HEK293 (cell line): ENCODE measurements at regions not wholly inside any gene's neighbourhood (a gene's known extent, or its start where the extent isn't known, plus 50 kb on each side); places are given as distances from the start of the nearest gene placed in this dataset.

Source experiments
- CTCF ChIA-PET: fragments of 350-600 bp; formaldehyde crosslinking; extraction: SDS; loops from one replicate; lab custom pipeline; 2021; ENCODE audit warnings: antibody characterized with exemption; lab: Yijun Ruan, JAX
- POLR2A ChIA-PET: fragments of 300-600 bp; formaldehyde crosslinking; extraction: SDS; loops from one replicate; lab custom pipeline; 2020; ENCODE audit warnings: antibody characterized with exemption, inconsistent platforms; lab: Yijun Ruan, JAX
- H3K27ac ChIP-seq: fragments of 200-500 bp; sonication (Bioruptor generic); 2 replicates; pipeline ENCODE4 v1.5.1; 2014; ENCODE audit warnings: low read depth, low read length, control low read depth, inconsistent platforms; ENCODE audit errors: extremely low read depth
- H3K36me3 ChIP-seq, 2 experiments: fragments of 200-500 bp in 1 of 2; sonication (Bioruptor generic) in 1 of 2; 1 replicate in 1 of 2; 2 replicates in 1 of 2; pipeline ENCODE4 v1.5.1; 2014 to 2017; ENCODE audit warnings: inconsistent platforms in 2 of 2, low read length in 2 of 2; ENCODE audit not compliant: control insufficient read depth in 2 of 2, insufficient read depth in 1 of 2
- H3K4me1 ChIP-seq: fragments of 200-500 bp; sonication (Bioruptor generic); 2 replicates; pipeline ENCODE4 v1.5.1; 2014; ENCODE audit warnings: mild to moderate bottlenecking, low read length, inconsistent platforms; ENCODE audit not compliant: control insufficient read depth, insufficient read depth
- H3K4me3 ChIP-seq: 2 replicates; pipeline ENCODE4 v1.5.1; 2011; ENCODE audit warnings: low read depth, mild to moderate bottlenecking, control low read depth, low read length, moderate library complexity
- H3K9me3 ChIP-seq: fragments of 200-500 bp; sonication (Bioruptor generic); 2 replicates; pipeline ENCODE4 v1.5.1; 2014; ENCODE audit warnings: low read depth, low read length, inconsistent platforms; ENCODE audit not compliant: control insufficient read depth, insufficient read depth
- EGR2 ChIP-seq: fragments of 450-650 bp; formaldehyde crosslinking; IDR thresholded peaks from 2 replicates; pipeline ENCODE4 v1.5.1; 2016; ENCODE audit warnings: low read depth, missing biosample characterization, missing genetic modification characterization
- OVOL3 ChIP-seq: fragments of 450-650 bp; formaldehyde crosslinking; IDR thresholded peaks from 2 replicates; pipeline ENCODE4 v1.5.1; 2016; ENCODE audit warnings: missing biosample characterization, missing genetic modification characterization
- SALL2 ChIP-seq: fragments of 450-650 bp; formaldehyde crosslinking; IDR thresholded peaks from 2 replicates; pipeline ENCODE4 v1.5.0; 2017; ENCODE audit warnings: missing biosample characterization, mild to moderate bottlenecking, missing genetic modification characterization, borderline replicate concordance
- SP7 ChIP-seq: fragments of 450-650 bp; formaldehyde crosslinking; IDR thresholded peaks from 2 replicates; pipeline ENCODE4 v1.5.1; 2016; ENCODE audit warnings: missing biosample characterization, missing genetic modification characterization
- ZNF174 ChIP-seq: fragments of 450-650 bp; formaldehyde crosslinking; IDR thresholded peaks from 2 replicates; pipeline ENCODE4 v1.5.0; 2017; ENCODE audit warnings: missing biosample characterization, mild to moderate bottlenecking, missing genetic modification characterization
- ZNF19 ChIP-seq: fragments of 450-650 bp; formaldehyde crosslinking; IDR thresholded peaks from 2 replicates; pipeline ENCODE4; 2016; ENCODE audit warnings: missing biosample characterization, missing genetic modification characterization, low read depth
- ZNF423 ChIP-seq: fragments of 450-650 bp; formaldehyde crosslinking; IDR thresholded peaks from 2 replicates; pipeline ENCODE4 v1.5.1; 2016; ENCODE audit warnings: missing biosample characterization, missing genetic modification characterization
- ZNF560 ChIP-seq: fragments of 450-650 bp; formaldehyde crosslinking; IDR thresholded peaks from 2 replicates; pipeline ENCODE4 v1.5.1; 2017; ENCODE audit warnings: missing biosample characterization, missing genetic modification characterization, borderline replicate concordance
- ZNF561 ChIP-seq: fragments of 450-650 bp; IDR thresholded peaks from 2 replicates; pipeline ENCODE4 v1.5.1; 2018; ENCODE audit warnings: missing biosample characterization, missing genetic modification characterization, borderline replicate concordance
- ZNF654 ChIP-seq: fragments of 450-650 bp; formaldehyde crosslinking; IDR thresholded peaks from 2 replicates; pipeline ENCODE4 v1.5.1; 2016; ENCODE audit warnings: low read depth, missing biosample characterization, missing genetic modification characterization
- ZNF660 ChIP-seq: fragments of 450-650 bp; IDR thresholded peaks from 2 replicates; pipeline ENCODE4 v1.5.1; 2018; ENCODE audit warnings: missing biosample characterization, mild to moderate bottlenecking, missing genetic modification characterization
- ZNF76 ChIP-seq: fragments of 450-650 bp; formaldehyde crosslinking; IDR thresholded peaks from 2 replicates; pipeline ENCODE4; 2016; ENCODE audit warnings: low read depth, missing biosample characterization, missing genetic modification characterization, borderline replicate concordance
- TF ChIP-seq, protein P1 (sequence below): fragments of 450-650 bp; formaldehyde crosslinking; conservative IDR thresholded peaks from 2 replicates; pipeline ENCODE4 v1.5.1; 2016; ENCODE audit warnings: low read depth, missing biosample characterization, missing genetic modification characterization
- TF ChIP-seq, protein P2 (sequence below): fragments of 450-650 bp; formaldehyde crosslinking; IDR thresholded peaks from 2 replicates; pipeline ENCODE4 v1.5.1; 2016; ENCODE audit warnings: missing biosample characterization, missing genetic modification characterization
- TF ChIP-seq, protein P3 (sequence below): sonication (generic); formaldehyde crosslinking; IDR thresholded peaks from 2 replicates; pipeline ENCODE4 v1.8.1; 2022; ENCODE audit warnings: mild to moderate bottlenecking, moderate library complexity, missing genetic modification reagents
- TF ChIP-seq, protein P4 (sequence below): fragments of 450-650 bp; formaldehyde crosslinking; IDR thresholded peaks from 2 replicates; pipeline ENCODE4 v1.5.1; 2016; ENCODE audit warnings: missing biosample characterization, missing genetic modification characterization
- TF ChIP-seq, protein P5 (sequence below): fragments of 450-650 bp; formaldehyde crosslinking; IDR thresholded peaks from 2 replicates; pipeline ENCODE4 v1.5.1; 2016; ENCODE audit warnings: missing biosample characterization, missing genetic modification characterization

DNA sequence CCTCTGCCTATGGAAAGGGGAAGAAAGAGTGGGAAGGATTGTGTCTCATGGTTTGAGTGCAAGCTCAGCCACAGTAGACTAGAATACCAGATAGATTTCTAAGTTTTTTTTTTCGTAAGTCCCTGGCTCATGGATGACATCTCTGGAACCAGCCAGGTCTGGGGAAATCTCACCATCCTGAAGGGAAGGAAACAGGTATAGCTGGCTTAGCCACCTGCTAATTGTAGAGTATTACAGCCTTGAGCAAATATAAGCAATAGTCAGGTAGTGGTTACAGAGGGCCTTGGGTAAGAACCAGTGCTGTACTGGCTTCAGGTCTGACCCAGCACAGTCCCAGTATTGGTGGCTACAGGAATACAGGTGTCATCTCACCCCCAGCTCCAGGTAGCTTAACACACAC is 500.9 kb upstream of the PRMT6 start:
- POLR2A ChIA-PET = no interaction called here
- no peaks in the 10 kb centered on the region for H3K4me1 ChIP-seq
- TF ChIP-seq, protein P1, sequence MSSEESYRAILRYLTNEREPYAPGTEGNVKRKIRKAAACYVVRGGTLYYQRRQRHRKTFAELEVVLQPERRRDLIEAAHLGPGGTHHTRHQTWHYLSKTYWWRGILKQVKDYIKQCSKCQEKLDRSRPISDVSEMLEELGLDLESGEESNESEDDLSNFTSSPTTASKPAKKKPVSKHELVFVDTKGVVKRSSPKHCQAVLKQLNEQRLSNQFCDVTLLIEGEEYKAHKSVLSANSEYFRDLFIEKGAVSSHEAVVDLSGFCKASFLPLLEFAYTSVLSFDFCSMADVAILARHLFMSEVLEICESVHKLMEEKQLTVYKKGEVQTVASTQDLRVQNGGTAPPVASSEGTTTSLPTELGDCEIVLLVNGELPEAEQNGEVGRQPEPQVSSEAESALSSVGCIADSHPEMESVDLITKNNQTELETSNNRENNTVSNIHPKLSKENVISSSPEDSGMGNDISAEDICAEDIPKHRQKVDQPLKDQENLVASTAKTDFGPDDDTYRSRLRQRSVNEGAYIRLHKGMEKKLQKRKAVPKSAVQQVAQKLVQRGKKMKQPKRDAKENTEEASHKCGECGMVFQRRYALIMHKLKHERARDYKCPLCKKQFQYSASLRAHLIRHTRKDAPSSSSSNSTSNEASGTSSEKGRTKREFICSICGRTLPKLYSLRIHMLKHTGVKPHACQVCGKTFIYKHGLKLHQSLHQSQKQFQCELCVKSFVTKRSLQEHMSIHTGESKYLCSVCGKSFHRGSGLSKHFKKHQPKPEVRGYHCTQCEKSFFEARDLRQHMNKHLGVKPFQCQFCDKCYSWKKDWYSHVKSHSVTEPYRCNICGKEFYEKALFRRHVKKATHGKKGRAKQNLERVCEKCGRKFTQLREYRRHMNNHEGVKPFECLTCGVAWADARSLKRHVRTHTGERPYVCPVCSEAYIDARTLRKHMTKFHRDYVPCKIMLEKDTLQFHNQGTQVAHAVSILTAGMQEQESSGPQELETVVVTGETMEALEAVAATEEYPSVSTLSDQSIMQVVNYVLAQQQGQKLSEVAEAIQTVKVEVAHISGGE (tag by site-specific recombination) = no peak

DNA sequence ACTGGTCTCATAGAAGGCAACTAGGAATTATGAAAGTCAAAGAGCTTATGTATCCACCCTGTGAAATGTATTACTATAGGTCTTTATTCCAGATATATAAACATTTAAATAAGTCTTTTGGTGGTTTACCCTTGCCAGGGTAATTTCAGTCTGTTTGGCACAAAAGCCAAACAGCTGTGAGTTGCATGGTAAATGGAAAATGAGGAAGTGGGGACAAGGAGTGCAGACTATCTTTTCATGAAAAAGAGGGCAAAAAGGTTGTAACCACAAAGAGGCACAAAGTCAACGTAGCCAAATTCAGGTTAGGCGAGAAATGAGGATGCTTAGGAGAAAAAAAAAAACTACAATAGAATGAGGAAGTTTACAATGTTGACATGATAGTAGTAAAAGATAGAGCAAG is 492.3 kb upstream of the PRMT6 start:
- CTCF ChIA-PET = interaction anchor here (0.7 kb wide), 1 partner anchor 11 kb away, joined by 3 read pairs; no protein-coding TSS in a partner anchor

More for the DNA sequence above, 500.9 kb upstream of the PRMT6 start:
- Histone ChIP-seq H3K9me3 (no peaks in the 10 kb centered on the region), H3K36me3 (no peaks in the 10 kb centered on the region), H3K4me3 (no peak overlapping the region), H3K27ac (no peak overlapping the region)
- CTCF ChIA-PET = no interaction called here

More for the DNA sequence above, 492.3 kb upstream of the PRMT6 start:
- no peak overlapping the region for H3K4me3 ChIP-seq
- no peaks in the 10 kb centered on the region for H3K9me3 ChIP-seq
- H3K36me3 ChIP-seq = no peaks in the 10 kb centered on the region
- H3K27ac ChIP-seq = no peak overlapping the region
- POLR2A ChIA-PET = no interaction called here
- TF ChIP-seq, protein P2, sequence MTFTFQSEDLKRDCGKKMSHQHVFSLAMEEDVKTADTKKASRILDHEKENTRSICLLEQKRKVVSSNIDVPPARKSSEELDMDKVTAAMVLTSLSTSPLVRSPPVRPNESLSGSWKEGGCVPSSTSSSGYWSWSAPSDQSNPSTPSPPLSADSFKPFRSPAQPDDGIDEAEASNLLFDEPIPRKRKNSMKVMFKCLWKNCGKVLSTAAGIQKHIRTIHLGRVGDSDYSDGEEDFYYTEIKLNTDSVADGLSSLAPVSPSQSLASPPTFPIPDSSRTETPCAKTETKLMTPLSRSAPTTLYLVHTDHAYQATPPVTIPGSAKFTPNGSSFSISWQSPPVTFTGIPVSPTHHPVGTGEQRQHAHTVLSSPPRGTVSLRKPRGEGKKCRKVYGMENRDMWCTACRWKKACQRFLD (tag by site-specific recombination) = no peak
- TF ChIP-seq ZNF660 (tag by site-specific recombination) (no peak), ZNF174 (no peak), ZNF560 (no peak), OVOL3 (no peak), SP7 (no peak), ZNF561 (tag by site-specific recombination) (no peak), ZNF654 (tag by site-specific recombination) (no peak), ZNF19 (tag by site-specific recombination) (no peak), EGR2 (tag by site-specific recombination) (no peak), ZNF76 (tag by site-specific recombination) (no peak), ZNF423 (tag by site-specific recombination) (no peak), SALL2 (tag by site-specific recombination) (no peak)
- TF ChIP-seq, protein P3, sequence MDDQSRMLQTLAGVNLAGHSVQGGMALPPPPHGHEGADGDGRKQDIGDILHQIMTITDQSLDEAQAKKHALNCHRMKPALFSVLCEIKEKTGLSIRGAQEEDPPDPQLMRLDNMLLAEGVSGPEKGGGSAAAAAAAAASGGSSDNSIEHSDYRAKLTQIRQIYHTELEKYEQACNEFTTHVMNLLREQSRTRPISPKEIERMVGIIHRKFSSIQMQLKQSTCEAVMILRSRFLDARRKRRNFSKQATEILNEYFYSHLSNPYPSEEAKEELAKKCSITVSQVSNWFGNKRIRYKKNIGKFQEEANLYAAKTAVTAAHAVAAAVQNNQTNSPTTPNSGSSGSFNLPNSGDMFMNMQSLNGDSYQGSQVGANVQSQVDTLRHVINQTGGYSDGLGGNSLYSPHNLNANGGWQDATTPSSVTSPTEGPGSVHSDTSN = no peak
- TF ChIP-seq, protein P4, sequence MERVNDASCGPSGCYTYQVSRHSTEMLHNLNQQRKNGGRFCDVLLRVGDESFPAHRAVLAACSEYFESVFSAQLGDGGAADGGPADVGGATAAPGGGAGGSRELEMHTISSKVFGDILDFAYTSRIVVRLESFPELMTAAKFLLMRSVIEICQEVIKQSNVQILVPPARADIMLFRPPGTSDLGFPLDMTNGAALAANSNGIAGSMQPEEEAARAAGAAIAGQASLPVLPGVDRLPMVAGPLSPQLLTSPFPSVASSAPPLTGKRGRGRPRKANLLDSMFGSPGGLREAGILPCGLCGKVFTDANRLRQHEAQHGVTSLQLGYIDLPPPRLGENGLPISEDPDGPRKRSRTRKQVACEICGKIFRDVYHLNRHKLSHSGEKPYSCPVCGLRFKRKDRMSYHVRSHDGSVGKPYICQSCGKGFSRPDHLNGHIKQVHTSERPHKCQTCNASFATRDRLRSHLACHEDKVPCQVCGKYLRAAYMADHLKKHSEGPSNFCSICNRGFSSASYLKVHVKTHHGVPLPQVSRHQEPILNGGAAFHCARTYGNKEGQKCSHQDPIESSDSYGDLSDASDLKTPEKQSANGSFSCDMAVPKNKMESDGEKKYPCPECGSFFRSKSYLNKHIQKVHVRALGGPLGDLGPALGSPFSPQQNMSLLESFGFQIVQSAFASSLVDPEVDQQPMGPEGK (tag by site-specific recombination) = no peak
- TF ChIP-seq, protein P5, sequence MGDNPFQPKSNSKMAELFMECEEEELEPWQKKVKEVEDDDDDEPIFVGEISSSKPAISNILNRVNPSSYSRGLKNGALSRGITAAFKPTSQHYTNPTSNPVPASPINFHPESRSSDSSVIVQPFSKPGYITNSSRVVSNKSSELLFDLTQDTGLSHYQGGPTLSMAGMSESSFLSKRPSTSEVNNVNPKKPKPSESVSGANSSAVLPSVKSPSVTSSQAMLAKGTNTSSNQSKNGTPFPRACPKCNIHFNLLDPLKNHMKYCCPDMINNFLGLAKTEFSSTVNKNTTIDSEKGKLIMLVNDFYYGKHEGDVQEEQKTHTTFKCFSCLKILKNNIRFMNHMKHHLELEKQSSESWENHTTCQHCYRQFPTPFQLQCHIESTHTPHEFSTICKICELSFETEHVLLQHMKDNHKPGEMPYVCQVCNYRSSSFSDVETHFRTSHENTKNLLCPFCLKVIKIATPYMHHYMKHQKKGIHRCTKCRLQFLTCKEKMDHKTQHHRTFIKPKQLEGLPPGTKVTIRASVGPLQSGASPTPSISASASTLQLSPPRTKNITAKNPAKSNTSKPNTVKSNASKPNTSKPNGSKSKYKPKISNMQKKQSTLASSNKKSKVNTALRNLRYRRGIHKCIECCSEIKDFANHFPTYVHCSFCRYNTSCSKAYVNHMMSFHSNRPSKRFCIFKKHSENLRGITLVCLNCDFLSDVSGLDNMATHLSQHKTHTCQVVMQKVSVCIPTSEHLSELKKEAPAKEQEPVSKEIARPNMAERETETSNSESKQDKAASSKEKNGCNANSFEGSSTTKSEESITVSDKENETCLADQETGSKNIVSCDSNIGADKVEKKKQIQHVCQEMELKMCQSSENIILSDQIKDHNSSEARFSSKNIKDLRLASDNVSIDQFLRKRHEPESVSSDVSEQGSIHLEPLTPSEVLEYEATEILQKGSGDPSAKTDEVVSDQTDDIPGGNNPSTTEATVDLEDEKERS = no peak
- H3K4me1 ChIP-seq = no peaks in the 10 kb centered on the region
